HG02943 (cell line): ENCODE measurements at regions not wholly inside any gene's neighbourhood (a gene's known extent, or its start where the extent isn't known, plus 50 kb on each side); places are given as distances from the start of the nearest gene placed in this dataset.
"Not testable (repeated sequence)": the region's sequence is repeated elsewhere in the genome, so short reads cannot be mapped to it uniquely, and the experiment has no call there.

Source experiments
- ATAC-seq: cut with Tn5 transposase; IDR thresholded peaks from one replicate; pipeline ENCODE4 v1.9.1; 2021; ENCODE audit warnings: mild to moderate bottlenecking, low read depth, moderate library complexity; ENCODE audit not compliant: unreplicated experiment

DNA sequence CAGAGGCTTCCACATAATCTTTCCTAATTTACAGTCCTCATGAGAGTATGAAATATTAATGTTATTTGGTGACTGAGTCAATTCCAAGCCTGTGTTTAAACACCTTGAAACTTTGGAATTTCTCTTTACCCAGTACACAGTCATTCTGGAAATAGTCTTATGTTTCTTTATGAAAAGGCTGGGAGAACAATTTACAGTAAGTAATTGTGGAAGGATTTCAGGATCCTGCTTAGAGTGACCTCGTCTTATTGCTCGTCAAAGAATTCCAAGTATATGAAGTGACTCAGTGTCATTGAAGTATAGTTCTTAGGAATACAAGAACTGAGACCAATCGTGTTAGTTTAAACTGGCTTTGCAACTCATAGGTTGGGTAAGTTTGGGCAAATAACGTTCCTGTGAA is 634.2 kb downstream of the SLC16A7 start:
- no peak for ATAC-seq

DNA sequence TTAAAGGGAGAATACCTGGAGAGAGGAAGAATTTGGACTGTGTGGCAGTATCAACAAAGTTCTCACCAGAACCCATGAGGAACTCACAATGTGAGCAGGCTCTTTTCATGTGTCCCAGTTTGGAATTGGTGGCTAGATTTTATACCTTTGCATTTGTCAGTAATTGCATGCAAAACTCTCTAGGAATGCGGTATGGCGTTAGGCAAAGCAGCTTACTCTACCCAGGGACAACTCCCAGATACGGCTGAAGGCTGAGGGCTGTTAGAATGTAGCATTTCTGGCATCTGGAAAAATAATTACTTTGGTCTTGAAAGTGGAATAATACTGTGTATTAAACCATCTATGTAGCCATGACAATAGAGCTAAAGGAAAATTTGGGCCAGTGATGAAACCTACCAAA is 635.5 kb downstream of the SLC16A7 start:
- no peak for ATAC-seq

DNA sequence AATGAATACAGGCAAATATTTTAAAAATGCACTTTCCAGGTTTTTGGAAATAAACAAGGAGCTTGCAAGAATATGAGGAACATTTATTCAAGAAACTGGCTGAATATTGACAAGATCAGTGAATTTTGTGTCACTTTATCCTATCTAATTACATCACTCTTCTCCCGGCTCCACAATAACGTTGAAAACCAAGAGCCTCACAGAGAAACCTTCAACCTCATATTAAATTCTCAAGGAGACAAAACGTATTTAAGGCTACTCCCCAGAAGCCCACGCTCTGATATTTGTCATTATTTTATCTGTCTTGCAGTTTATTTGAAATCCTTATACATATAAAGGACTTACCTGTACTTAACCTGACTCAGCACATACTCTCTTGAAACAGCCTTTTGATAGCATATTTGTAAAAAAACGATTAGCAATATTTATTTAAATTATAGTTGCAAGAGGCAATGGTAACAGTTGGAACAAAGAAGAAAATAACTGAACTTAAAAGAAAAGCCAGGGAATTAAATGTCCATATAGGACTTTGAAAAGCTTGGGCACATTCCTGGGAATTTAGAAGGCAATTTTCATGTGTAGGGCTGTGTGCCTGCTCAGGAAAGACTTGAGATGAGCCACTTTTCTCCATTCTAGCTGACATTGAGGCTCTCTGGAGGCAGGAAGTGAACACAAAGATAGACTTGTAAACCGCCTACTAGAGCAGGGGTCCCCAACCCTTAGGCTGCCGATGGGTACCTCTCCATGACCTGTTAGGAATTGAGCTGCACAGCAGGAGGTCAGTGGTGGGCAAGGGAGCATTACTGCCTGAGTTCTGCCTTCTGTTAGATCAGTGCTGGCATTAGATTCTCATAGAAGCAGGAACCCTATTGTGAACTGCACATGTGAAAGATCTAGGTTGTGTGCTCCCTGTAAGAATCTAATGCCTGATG is 636.4 kb downstream of the SLC16A7 start:
- ATAC-seq: no peak

DNA sequence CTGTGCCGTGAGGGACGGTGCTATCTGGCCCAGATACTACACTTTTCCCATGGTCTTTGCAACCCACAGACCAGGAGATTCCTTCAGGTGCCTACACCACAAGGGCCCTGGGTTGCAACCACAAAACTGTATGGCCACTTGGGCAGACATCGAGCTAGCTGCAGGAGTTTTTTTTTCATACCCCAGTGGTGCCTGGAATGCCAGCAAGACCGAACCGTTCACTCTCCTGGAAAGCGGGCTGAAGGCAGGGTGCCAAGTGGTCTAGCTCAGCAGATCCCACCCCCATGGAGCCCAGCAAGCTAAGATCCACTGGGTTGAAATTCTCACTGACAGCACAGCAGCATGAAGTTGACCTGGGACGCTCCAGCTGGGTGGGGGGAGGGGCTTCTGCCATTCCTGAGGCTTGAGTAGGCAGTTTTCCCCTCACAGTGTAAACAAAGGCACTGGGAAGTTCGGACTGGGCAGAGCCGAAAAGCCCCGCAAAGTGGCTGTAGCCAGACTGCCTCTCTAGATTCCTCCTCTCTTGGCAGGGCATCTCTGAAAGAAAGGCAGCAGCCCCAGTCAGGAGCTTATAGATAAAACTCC is 638.9 kb downstream of the SLC16A7 start:
- not testable (repeated sequence) for ATAC-seq

DNA sequence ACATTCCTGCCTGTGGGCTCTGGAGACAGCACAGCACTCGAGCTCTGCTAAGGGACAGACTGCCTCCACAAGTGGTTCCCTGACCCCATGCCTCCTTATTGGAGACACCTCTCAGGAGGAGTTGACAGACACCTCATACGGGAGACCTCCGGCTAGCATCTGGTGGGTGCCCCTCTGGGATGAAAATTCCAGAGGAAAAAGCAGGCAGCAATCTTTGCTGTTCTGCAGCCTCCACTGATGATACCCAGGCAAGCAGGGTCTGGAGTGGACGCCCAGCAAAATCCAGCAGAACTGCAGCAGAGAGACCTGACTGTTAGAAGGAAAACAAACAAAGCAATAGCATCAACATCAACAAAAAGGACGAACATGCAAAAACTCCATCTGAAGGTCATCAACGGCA is 639.4 kb downstream of the SLC16A7 start:
- no peak for ATAC-seq

DNA sequence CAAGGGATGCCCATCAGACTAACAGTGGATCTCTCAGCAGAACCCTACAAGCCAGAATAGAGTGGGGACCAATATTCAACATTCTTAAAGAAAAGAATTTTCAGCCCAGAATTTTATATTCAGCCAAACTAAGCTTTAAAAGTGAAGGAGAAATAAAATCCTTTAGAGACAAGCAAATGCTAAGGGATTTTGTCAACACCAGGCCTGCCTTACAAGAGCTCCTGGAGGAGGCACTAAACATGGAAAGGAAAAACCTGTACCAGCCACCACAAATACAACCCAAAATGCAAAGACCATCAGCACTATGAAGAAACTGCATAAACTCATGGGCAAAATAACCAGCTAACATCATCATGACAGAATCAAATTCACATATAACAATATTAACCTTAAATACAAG is 640.6 kb downstream of the SLC16A7 start:
- ATAC-seq: not testable (repeated sequence)

DNA sequence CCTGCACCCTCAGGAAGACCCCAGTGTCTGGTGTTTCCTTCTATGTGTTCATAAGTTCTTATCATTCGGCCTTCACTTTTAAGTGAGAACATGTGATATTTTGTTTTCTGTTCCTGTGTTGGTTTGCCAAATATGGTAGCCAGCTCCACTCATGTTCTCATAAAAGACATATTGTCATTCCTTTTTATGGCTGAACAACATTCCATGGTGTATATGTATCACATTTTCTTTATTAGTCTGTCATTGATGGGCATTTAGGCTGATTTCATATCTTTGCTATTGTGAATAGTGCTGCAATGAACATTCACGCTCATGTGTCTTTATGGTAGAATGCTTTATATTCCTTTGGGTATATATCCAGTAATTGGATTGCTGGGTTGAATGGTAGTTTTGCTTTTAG is 645.1 kb downstream of the SLC16A7 start:
- no peak for ATAC-seq

DNA sequence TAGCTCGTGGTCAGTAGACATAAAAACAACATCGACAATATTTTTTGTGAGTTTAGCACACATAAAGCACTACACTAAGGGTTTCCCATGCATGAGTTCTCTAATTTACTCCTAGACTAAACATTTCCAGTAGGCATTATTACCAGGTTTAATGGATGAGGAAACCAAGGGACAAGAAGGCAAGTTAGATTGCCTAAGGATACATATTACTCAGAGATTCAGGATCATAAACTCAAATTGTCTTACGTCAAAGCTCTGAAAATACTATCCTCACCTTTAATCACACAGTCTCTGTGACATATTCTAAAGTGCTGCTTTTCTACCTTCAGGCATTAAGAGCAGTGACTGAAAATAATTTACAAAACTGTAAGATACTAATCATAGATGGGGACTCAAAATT is 655.3 kb downstream of the SLC16A7 start:
- ATAC-seq: no peak

DNA sequence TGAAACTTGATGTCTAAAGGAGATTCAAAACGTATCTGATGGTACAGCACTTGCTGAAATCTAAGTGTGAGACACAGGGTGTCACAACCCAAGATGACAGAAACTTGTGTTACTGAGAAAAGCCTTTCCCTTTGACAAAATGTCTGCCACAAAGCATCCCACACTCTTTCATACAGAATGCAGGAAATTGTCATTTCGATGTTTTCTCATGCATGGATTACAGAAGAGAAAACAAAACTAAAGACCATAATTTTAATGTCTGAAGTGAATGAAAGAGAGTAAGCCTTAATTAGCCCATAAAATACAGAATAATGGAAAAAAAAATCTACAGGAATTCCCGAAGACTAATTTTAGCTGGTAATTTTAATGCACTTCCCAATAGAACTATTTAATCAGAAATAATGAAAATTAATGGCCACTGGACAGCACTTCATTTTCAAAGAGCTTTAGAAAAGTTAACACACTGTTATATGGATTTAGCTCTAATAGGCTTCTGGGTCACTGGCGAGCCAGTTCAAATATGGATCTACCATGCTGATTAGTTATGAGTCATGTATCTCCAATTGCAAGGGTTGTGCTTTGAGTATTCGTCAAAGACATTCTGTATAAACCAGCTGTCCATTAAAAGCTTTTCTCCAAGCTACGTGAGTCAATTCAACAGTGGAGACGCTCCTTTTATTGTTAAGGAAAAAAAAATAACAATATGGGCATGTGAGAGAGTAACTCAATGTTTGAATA is 656.7 kb downstream of the SLC16A7 start:
- ATAC-seq: no peak

DNA sequence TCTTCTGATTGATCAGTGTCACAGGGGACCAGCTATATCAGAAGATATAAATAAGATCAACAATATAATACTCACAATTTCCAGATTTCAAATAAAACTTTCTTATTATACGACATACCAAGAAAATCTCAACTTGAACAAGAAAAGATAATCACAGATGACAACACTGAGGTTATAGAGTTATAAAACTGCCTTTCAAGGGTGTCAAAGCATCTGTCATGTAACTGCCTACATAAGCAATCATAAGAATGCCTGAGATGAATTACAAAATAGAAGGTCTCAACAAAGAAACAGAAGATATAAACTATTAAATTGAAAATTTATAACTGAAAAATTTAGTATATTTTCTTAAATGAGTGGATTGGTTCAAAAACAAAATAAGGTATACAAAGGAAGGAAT is 659.2 kb downstream of the SLC16A7 start:
- no peak for ATAC-seq

DNA sequence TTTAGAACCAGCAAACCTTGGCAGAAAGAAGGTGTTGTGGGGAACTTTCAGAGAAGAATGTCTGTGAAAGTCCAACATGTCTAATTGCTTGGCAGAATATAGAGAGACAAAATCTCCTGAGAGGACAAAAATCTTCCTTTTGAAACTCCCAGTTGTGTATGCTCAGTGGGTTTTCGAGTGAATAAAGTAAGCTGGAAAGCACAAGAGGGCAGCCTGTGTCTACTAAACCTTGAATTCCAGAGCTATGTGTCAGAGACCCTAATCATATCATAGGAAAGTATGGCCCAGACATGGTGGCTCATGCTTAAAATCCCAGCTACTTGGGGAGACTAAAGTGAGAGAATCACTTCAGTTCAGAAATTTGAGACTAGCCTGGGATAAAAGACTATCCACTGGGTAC is 661.2 kb downstream of the SLC16A7 start:
- ATAC-seq: no peak

DNA sequence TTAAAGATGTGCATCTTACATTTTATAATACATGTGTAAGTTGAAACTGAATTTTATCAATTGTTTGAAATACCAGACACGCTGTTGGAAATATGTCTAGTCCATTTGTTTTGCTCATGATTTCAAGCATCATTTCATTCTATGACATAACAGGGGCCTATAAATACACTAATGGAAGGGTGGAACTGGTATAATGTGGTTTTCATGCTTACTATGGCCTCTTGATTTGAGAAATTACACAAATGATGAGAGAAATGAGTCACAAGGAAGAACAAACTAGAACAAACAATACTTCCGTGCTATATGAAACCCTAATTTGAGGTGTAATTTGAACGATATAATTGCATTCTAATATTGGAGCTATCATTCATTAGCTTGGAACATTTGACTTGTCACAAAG is 663.4 kb downstream of the SLC16A7 start:
- ATAC-seq: no peak

DNA sequence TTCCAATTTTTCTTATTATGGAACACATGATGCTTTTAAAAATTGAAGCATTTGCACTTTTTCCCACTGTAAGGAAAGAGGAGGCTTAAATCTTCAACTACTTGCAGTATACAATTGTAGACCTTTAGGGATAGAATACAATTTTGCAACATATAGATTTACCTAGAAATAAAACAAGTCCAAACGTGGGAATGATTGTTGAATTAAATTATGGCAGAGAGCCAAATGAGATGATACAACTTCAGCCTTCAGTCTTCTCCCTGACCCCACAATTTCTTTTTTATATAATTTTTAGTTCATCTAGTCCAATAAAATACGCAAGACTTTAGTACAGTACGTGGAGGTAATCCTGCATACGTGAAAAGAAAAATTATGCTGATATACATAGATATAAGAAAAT is 666.5 kb downstream of the SLC16A7 start:
- no peak for ATAC-seq

DNA sequence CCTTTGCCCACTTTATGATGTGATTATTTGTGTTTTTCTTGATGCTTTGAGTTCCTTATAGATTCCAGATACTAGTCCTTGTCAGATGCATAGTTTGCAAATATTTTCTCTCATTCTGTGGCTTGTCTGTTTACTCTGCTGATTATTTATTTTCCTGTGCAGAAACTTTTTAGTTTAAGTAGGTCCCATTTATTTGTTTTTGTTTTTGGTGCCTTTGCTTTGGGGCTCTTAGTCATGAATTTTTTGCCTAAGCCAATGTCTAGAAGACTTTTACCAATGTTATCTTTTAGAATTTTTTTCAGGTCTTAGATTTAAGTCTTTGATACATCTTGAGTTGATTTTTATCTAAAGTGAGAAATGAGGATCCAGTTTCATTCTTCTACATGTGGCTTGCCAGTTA is 667.3 kb downstream of the SLC16A7 start:
- no peak for ATAC-seq

DNA sequence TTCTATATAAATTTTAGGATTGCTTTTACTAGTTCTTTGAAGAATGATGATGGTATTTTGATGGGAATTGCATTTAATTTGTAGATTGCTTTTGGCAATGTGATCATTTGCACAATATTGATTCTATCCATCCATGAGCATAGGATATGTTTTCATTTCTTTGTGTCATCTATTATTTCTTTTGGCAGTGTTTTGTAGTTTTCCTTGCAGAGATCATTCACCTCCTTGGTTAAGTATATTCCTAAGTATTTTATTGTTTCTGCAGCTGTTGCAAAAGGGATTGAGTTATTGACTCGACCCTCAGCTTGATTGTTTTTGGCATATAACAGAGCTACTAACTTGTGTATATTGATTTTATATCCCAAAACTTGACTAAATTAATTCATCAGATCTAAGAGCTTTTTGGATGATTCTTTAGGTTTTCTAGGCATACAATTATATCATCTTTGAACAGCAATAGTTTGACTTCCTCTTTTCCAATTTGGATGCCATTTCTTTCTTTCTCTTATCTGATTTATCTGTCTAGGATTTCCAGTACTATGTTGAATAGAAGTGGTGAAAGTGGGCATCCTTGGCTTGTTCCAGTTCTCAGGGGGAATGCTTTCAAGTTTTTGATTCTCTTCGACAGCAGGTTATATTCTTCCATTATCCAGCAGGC is 668.1 kb downstream of the SLC16A7 start:
- no peak for ATAC-seq

DNA sequence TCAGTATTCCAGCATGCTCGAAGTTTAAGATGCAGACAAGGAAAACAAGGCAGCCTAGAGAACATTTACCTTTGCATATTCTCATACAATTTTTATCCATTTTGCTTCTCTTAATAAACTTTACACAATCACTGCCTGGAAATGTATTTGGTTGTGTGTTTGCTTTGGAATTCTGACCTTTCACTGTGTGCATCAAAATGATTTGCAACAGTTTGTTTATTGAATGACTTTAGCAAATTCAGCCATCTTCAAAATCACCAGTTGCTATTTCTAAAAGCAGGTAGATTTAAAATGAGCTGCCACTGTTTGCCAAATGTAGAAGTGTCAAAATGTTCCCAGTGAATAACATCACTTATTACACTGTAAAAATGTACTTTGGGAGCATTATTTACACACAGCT is 669.9 kb downstream of the SLC16A7 start:
- ATAC-seq: no peak

DNA sequence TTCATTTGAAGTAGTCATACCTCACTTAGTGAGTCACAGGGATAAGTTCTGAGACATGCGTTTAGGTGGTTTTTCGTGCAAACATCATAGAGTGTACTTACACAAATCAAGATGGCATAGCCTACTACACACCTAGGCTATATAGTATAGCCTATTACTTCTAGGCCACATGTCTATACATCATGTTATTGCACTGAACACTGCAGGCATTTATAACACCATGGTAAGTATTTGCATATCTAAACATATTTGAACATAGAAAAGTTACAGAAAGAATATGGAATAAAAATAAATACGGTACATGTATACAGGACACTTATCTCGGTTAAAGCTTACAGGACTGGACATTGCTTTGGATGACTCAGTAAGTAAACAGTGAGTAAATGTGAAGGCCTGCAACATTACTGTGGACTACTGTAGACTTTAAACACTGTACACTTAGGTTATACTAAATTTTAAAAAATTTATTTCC is 670.6 kb downstream of the SLC16A7 start:
- no peak for ATAC-seq

DNA sequence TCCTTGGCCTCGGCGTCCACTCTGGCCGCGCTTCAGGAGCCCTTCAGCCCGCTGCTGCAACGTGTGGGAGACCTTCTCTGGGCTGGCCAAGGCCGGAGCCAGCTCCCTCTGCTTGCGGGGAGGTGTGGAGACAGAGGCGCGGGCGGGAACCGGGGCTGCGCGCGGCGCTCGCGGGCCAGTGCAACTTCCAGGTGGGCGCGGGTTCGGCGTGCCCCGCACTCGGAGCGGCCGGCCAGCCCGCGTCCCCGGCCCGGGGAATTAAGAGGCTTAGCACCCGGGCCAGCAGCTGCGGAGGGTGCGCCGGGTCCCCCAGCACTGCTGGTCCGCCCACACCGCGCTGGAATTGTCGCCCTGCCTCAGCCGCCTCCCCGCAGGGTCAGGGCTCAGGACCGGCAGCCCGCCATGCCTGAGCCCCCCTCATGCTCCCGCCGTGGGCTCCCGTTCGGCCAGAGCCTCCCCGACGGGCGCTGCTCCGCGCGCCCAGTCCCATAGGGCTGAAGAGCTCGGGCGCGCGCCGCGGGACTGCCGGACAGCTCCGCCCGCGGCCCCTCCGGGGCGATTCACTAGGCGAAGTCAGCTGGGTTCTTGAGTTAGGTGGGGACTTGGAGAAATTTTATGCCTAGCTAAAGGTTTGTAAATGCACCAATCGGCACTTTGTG is 673.9 kb downstream of the SLC16A7 start:
- no peak for ATAC-seq

DNA sequence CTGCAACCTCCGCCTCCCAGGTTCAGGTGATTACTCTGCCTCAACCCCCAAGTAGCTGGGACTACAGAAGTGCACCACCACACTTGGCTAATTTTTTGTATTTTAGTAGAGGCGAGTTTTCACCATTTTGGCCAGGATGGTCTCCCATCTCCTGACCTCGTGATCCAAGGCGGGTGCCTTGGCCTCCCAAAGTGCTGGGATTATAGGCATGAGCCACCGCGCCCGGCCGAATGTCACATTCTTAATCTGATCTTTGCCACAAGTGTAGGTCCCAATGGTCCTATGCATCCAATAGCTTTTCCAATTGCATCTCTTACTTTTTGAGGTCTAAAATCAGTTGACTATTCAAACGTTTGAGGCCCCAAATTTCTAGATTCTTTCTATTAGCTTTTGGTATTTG is 676.0 kb downstream of the SLC16A7 start:
- no peak for ATAC-seq

DNA sequence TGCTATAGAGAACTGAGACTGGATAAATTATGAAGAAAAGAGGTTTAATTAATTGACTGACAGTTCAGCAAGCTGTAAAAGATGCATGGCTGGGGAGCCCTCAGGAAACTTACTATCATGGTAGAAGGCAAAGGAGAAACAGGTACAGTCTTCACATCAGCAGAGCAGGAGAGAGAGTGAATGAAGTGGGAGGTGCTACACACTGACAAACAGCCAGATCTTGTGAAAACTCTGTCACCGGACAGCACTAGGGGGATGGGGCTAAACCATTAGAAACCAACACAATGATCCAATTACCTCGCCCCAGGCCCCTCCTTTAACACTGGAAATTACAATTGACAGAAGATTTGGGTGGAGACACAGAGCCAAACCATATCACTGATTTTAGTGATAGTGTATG is 682.4 kb downstream of the SLC16A7 start:
- ATAC-seq: no peak
